NCI-H2107 treated with DMSO at 0.1 percent for 48 hours (cell line): ENCODE measurements at regions not wholly inside any gene's neighbourhood (a gene's known extent, or its start where the extent isn't known, plus 50 kb on each side); places are given as distances from the start of the nearest gene placed in this dataset.

Experiments
- DNase-seq: peaks from one replicate; lab custom pipeline; 2025; ENCODE audit not compliant: unreplicated experiment; lab: John Stamatoyannopoulos, UW

GRCh38 chr2:65710356-65710755, 278.0 kb upstream of the SPRED2 start:
- DNase-seq: no peak

GRCh38 chr2:65708086-65708485, 275.7 kb upstream of the SPRED2 start:
- no peak for DNase-seq

- no peak for DNase-seq
These were observed 274.0 kb upstream of the SPRED2 start for GRCh38 chr2:65706411-65706810.

GRCh38 chr2:65701191-65701590, 268.8 kb upstream of the SPRED2 start:
- no peak for DNase-seq

GRCh38 chr2:65700720-65701119, 268.3 kb upstream of the SPRED2 start:
- no peak for DNase-seq

GRCh38 chr2:65700004-65700651, 267.7 kb upstream of the SPRED2 start:
- DNase-seq: no peak

GRCh38 chr2:65691816-65692215, 259.4 kb upstream of the SPRED2 start:
- DNase-seq: no peak

- no peak for DNase-seq
These were observed 255.9 kb upstream of the SPRED2 start for GRCh38 chr2:65688141-65688886.

- DNase-seq: no peak
These were observed 255.2 kb upstream of the SPRED2 start for GRCh38 chr2:65687614-65688013.

GRCh38 chr2:65686928-65687521, 254.6 kb upstream of the SPRED2 start:
- DNase-seq: no peak

GRCh38 chr2:65681503-65681902, 249.1 kb upstream of the SPRED2 start:
- DNase-seq: no peak

GRCh38 chr2:65678779-65679391, 246.5 kb upstream of the SPRED2 start:
- no peak for DNase-seq

GRCh38 chr2:65675350-65675749, 243.0 kb upstream of the SPRED2 start:
- no peak for DNase-seq

- DNase-seq: no peak
These were observed 239.4 kb upstream of the SPRED2 start for GRCh38 chr2:65671670-65672242.

GRCh38 chr2:65669574-65669973, 237.2 kb upstream of the SPRED2 start:
- DNase-seq: no peak

- DNase-seq: no peak
These were observed 236.3 kb upstream of the SPRED2 start for GRCh38 chr2:65668744-65669143.

GRCh38 chr2:65666156-65666725, 233.8 kb upstream of the SPRED2 start:
- DNase-seq: no peak

- no peak for DNase-seq
These were observed 232.5 kb upstream of the SPRED2 start for GRCh38 chr2:65664931-65665330.

- DNase-seq: no peak
These were observed 231.5 kb upstream of the SPRED2 start for GRCh38 chr2:65663831-65664407.

GRCh38 chr2:65662654-65663432, 230.4 kb upstream of the SPRED2 start:
- no peak for DNase-seq
